Karpas-422 (cell line): ENCODE measurements at regions not wholly inside any gene's neighbourhood (a gene's known extent, or its start where the extent isn't known, plus 50 kb on each side); places are given as distances from the start of the nearest gene placed in this dataset.
"Not testable (repeated sequence)": the region's sequence is repeated elsewhere in the genome, so short reads cannot be mapped to it uniquely, and the experiment has no call there.

Experiments
- DNase-seq: peaks from one replicate; pipeline ENCODE4 v3.0.0-alpha.2; 2015
- H2AFZ ChIP-seq: fragments of 200-600 bp; sonication (generic); 2 replicates; pipeline ENCODE4 v1.6.1; 2014; ENCODE audit warnings: antibody characterized with exemption, low read length, mixed read lengths
- H3K27ac ChIP-seq: fragments of 200-600 bp; sonication (generic); 2 replicates; pipeline ENCODE4 v1.5.1; 2014; ENCODE audit warnings: mild to moderate bottlenecking, low read length, moderate library complexity
- H3K27me3 ChIP-seq: fragments of 200-600 bp; sonication (generic); 2 replicates; pipeline ENCODE4 v1.6.1; 2014; ENCODE audit warnings: low read length, mixed read lengths
- H3K36me3 ChIP-seq: fragments of 200-600 bp; sonication (generic); 2 replicates; pipeline ENCODE4 v1.6.1; 2014; ENCODE audit warnings: low read length, mixed read lengths; ENCODE audit not compliant: insufficient read depth
- H3K4me1 ChIP-seq: fragments of 200-600 bp; sonication (generic); 2 replicates; pipeline ENCODE4 v1.6.1; 2014; ENCODE audit warnings: mild to moderate bottlenecking, low read length, mixed read lengths
- H3K4me2 ChIP-seq: fragments of 200-600 bp; sonication (generic); 2 replicates; pipeline ENCODE4 v1.6.1; 2014; ENCODE audit warnings: low read length, low read depth, mild to moderate bottlenecking; ENCODE audit not compliant: poor library complexity, severe bottlenecking
- H3K4me3 ChIP-seq: fragments of 200-600 bp; sonication (generic); 2 replicates; pipeline ENCODE4 v1.5.1; 2014; ENCODE audit warnings: mild to moderate bottlenecking, antibody characterized with exemption, low read length, mixed read lengths
- H3K79me2 ChIP-seq: fragments of 200-600 bp; sonication (generic); 2 replicates; pipeline ENCODE4 v1.6.1; 2014; ENCODE audit warnings: mild to moderate bottlenecking, low read length, mixed read lengths
- H3K9ac ChIP-seq: fragments of 200-600 bp; sonication (generic); 2 replicates; pipeline ENCODE4 v1.6.0; 2014; ENCODE audit warnings: low read length
- H3K9me2 ChIP-seq: fragments of 200-600 bp; sonication (generic), shearing (Covaris generic); replicated peaks from 2 replicates; pipeline ENCODE4 v1.6.0; 2014; ENCODE audit warnings: mild to moderate bottlenecking, low read length, moderate library complexity; ENCODE audit not compliant: insufficient read depth
- H3K9me3 ChIP-seq: fragments of 300-700, 200-600 bp; sonication (generic); 2 replicates; pipeline ENCODE4 v1.6.1; 2014; ENCODE audit warnings: low read length, mixed read lengths
- H4K20me1 ChIP-seq: fragments of 200-600 bp; sonication (generic); 2 replicates; pipeline ENCODE4 v1.6.1; 2014; ENCODE audit warnings: mild to moderate bottlenecking, antibody characterized with exemption, low read length, low read depth; ENCODE audit not compliant: insufficient read depth

- Histone ChIP-seq H4K20me1 (no peaks in the 10 kb centered on the region), H2AFZ (no peak overlapping the region), H3K9ac (no peak overlapping the region), H3K9me2 (no peaks in the 10 kb centered on the region), H3K27me3 (no peaks in the 10 kb centered on the region), H3K9me3 (peaks cover 14% of the 10 kb centered on the region), H3K4me3 (no peak overlapping the region), H3K4me2 (no peak overlapping the region), H3K27ac (no peak overlapping the region), H3K4me1 (no peaks in the 10 kb centered on the region), H3K36me3 (no peaks in the 10 kb centered on the region), H3K79me2 (no peaks in the 10 kb centered on the region)
- DNase-seq: no peak
Measured at GRCh38 chr10:109348324-109348723, 575.0 kb downstream of the XPNPEP1 start.

GRCh38 chr10:109343293-109343692 is 580.0 kb downstream of the XPNPEP1 start:
- no peak overlapping the region for H2AFZ ChIP-seq
- H3K4me1 ChIP-seq: no peaks in the 10 kb centered on the region
- no peaks in the 10 kb centered on the region for H4K20me1 ChIP-seq
- H3K4me2 ChIP-seq: no peak overlapping the region
- no peaks in the 10 kb centered on the region for H3K27me3 ChIP-seq
- no peaks in the 10 kb centered on the region for H3K79me2 ChIP-seq
- H3K4me3 ChIP-seq: no peak overlapping the region
- peaks cover 6% of the 10 kb centered on the region for H3K9me3 ChIP-seq
- no peak overlapping the region for H3K9ac ChIP-seq
- no peak overlapping the region for H3K27ac ChIP-seq
- no peaks in the 10 kb centered on the region for H3K36me3 ChIP-seq
- no peaks in the 10 kb centered on the region for H3K9me2 ChIP-seq
- no peak for DNase-seq

GRCh38 chr10:109341986-109342385 is 581.3 kb downstream of the XPNPEP1 start:
- no peak for DNase-seq
- Histone ChIP-seq H3K4me1 (no peaks in the 10 kb centered on the region), H4K20me1 (no peaks in the 10 kb centered on the region), H3K9me2 (no peaks in the 10 kb centered on the region), H3K79me2 (no peaks in the 10 kb centered on the region), H3K27me3 (no peaks in the 10 kb centered on the region), H3K36me3 (no peaks in the 10 kb centered on the region), H3K9me3 (peaks cover 4% of the 10 kb centered on the region; the same call in 1 of the 2 replicates), H3K9ac (no peak overlapping the region), H2AFZ (no peak overlapping the region), H3K4me3 (no peak overlapping the region), H3K4me2 (no peak overlapping the region), H3K27ac (no peak overlapping the region)

GRCh38 chr10:109328001-109328400 is 595.3 kb downstream of the XPNPEP1 start:
- H3K4me1 ChIP-seq: no peaks in the 10 kb centered on the region
- H3K9me3 ChIP-seq: peaks cover 14% of the 10 kb centered on the region
- H3K9me2 ChIP-seq: no peaks in the 10 kb centered on the region
- no peak for DNase-seq
- no peaks in the 10 kb centered on the region for H3K79me2 ChIP-seq
- no peak overlapping the region for H3K9ac ChIP-seq
- no peak overlapping the region for H3K27ac ChIP-seq
- no peaks in the 10 kb centered on the region for H3K36me3 ChIP-seq
- no peak overlapping the region for H3K4me2 ChIP-seq
- H4K20me1 ChIP-seq: no peaks in the 10 kb centered on the region
- H3K27me3 ChIP-seq: no peaks in the 10 kb centered on the region
- H2AFZ ChIP-seq: no peak overlapping the region
- no peak overlapping the region for H3K4me3 ChIP-seq

- H3K27ac ChIP-seq: no peak overlapping the region
- H4K20me1 ChIP-seq: no peaks in the 10 kb centered on the region
- H3K4me2 ChIP-seq: no peak overlapping the region
- peaks cover 14% of the 10 kb centered on the region for H3K9me3 ChIP-seq
- H3K27me3 ChIP-seq: no peaks in the 10 kb centered on the region
- no peak for DNase-seq
- no peak overlapping the region for H2AFZ ChIP-seq
- no peaks in the 10 kb centered on the region for H3K4me1 ChIP-seq
- H3K9me2 ChIP-seq: no peaks in the 10 kb centered on the region
- no peaks in the 10 kb centered on the region for H3K79me2 ChIP-seq
- H3K9ac ChIP-seq: no peak overlapping the region
- no peak overlapping the region for H3K4me3 ChIP-seq
- H3K36me3 ChIP-seq: no peaks in the 10 kb centered on the region
Measured at GRCh38 chr10:109327266-109327665, 596.0 kb downstream of the XPNPEP1 start.

- H3K27me3 ChIP-seq: no peaks in the 10 kb centered on the region
- no peaks in the 10 kb centered on the region for H4K20me1 ChIP-seq
- no peak overlapping the region for H2AFZ ChIP-seq
- DNase-seq: no peak
- no peak overlapping the region for H3K4me2 ChIP-seq
- H3K36me3 ChIP-seq: no peaks in the 10 kb centered on the region
- H3K27ac ChIP-seq: no peak overlapping the region
- H3K79me2 ChIP-seq: no peaks in the 10 kb centered on the region
- H3K9me2 ChIP-seq: no peaks in the 10 kb centered on the region
- peaks cover 11% of the 10 kb centered on the region for H3K9me3 ChIP-seq
- no peak overlapping the region for H3K9ac ChIP-seq
- no peak overlapping the region for H3K4me3 ChIP-seq
- H3K4me1 ChIP-seq: no peaks in the 10 kb centered on the region
Measured at GRCh38 chr10:109324721-109325120, 598.6 kb downstream of the XPNPEP1 start.

- Histone ChIP-seq H3K36me3 (no peaks in the 10 kb centered on the region), H3K4me1 (no peaks in the 10 kb centered on the region), H3K4me3 (no peak overlapping the region), H2AFZ (no peak overlapping the region), H3K4me2 (no peak overlapping the region), H3K27me3 (no peaks in the 10 kb centered on the region), H3K27ac (no peak overlapping the region), H3K9ac (no peak overlapping the region), H4K20me1 (no peaks in the 10 kb centered on the region), H3K79me2 (no peaks in the 10 kb centered on the region), H3K9me3 (peaks cover 3% of the 10 kb centered on the region), H3K9me2 (no peaks in the 10 kb centered on the region)
- DNase-seq: no peak
Measured at GRCh38 chr10:109317746-109318366, 605.5 kb downstream of the XPNPEP1 start.

- not testable (repeated sequence) for H3K27me3 ChIP-seq, H3K36me3 ChIP-seq, H3K9me3 ChIP-seq, H3K9me2 ChIP-seq, DNase-seq, H3K79me2 ChIP-seq, H4K20me1 ChIP-seq, H3K27ac ChIP-seq, H3K4me2 ChIP-seq, H2AFZ ChIP-seq, H3K4me3 ChIP-seq, H3K4me1 ChIP-seq, H3K9ac ChIP-seq
Measured at GRCh38 chr10:109314016-109314415, 609.3 kb downstream of the XPNPEP1 start.

GRCh38 chr10:109312555-109312954 is 610.8 kb downstream of the XPNPEP1 start:
- not testable (repeated sequence) for H2AFZ ChIP-seq, H3K4me2 ChIP-seq, H3K27me3 ChIP-seq, H3K9ac ChIP-seq, H3K36me3 ChIP-seq, H4K20me1 ChIP-seq, H3K4me3 ChIP-seq, H3K79me2 ChIP-seq, H3K27ac ChIP-seq, H3K9me2 ChIP-seq, DNase-seq, H3K4me1 ChIP-seq
- H3K9me3 ChIP-seq: peaks cover 11% of the 10 kb centered on the region
